ENCODE measurements at regions not wholly inside any gene's neighbourhood (a gene's known extent, or its start where the extent isn't known, plus 50 kb on each side); places are given as distances from the start of the nearest gene placed in this dataset.

GRCh38 chr15:70509282-70509662, 254.1 kb downstream of the UACA start:
- TF ChIP-seq POLR2AphosphoS5 (IDR thresholded peaks at IDR 0.05; ENCODE audit: low read depth, low read length) (no peak), POLR2A (IDR thresholded peaks at IDR 0.05; ENCODE audit: borderline replicate concordance, extremely low read depth, insufficient read depth, insufficient read length) (no peak), ZNF274 (IDR thresholded peaks at IDR 0.05; ENCODE audit: low read depth, low read length) (no peak), MAX (IDR thresholded peaks at IDR 0.05) (no peak), CTCF (IDR thresholded peaks at IDR 0.05 in 2 of 3, conservative IDR thresholded peaks at IDR 0.05 in 1 of 3; ENCODE audit: borderline replicate concordance in 1 of 3, insufficient read depth in 1 of 3, low read depth in 2 of 3, low read length in 2 of 3) (no peak), SIN3A (IDR thresholded peaks at IDR 0.05; ENCODE audit: low read depth) (no peak), REST (IDR thresholded peaks at IDR 0.05; ENCODE audit: low read depth) (no peak), CBX3 (IDR thresholded peaks at IDR 0.05; ENCODE audit: low read depth) (no peak), ATF3 (IDR thresholded peaks at IDR 0.05) (no peak), EZH2 (IDR thresholded peaks at IDR 0.05) (no peak), JUND (IDR thresholded peaks at IDR 0.05) (no peak), ZFX (IDR thresholded peaks at IDR 0.05) (no peak)
